ENCODE measurements at regions not wholly inside any gene's neighbourhood (a gene's known extent, or its start where the extent isn't known, plus 50 kb on each side); places are given as distances from the start of the nearest gene placed in this dataset.
"Not testable (repeated sequence)": the region's sequence is repeated elsewhere in the genome, so short reads cannot be mapped to it uniquely, and the experiment has no call there.

DNA sequence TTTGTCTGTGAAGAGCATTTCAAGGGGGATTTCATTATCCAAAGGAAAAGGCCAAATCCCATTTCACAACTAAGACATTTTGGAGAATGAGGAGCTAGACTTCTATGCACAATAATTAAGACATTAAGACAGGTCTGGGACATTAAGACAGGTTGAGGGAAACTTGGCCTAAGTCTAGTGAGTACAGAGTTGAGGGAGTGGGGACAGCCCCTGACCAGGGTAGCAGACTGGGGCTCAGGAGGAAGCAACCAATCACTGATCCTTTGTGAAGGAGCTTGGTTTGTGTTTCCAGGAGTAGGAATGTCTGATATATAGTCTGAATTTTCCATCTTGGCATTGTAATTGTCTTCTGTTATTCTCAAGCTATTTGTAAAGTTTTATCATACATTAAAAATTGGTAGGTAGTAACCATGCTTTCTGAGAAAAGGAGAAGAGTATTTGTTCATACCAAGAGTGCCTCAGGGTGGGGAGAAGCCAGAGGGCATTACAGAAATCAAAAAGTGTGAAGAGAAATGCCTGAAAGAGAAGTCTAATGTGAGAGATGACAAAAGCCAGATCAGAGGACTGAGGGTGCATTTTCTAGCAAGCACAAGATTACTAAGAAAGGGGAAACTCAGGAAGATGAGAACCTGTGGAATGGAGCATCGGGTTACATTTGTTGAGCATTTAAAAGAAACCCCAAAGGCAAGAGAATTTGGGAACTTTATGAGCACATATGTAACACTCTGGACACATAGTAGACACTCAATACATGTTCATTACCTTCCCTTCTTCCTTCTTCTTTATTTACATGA is 189.3 kb upstream of the PIK3R1 start:
- peak; percentile 77 for DNase-seq (ENCODE audit: low spot score)

DNA sequence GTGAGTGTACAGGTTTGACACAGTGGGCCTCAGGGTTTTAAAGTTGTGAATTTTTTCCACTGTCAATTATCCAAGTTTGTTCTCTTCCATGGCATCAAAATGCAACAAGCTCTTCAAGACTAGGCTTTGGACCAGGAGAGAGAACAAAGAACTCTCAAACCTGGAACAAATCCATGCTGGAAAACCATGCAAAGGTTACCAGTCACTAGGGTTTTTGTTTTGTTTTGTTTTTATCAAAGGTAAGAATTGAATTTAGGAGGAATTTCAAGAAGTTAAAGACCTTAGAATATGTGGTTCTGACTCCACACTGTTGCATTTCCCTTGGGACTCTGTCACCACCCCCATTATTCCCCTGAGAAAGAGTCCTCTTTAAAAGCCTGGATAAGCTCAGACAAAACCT is 191.1 kb upstream of the PIK3R1 start:
- no peak for DNase-seq (ENCODE audit: low spot score)

DNA sequence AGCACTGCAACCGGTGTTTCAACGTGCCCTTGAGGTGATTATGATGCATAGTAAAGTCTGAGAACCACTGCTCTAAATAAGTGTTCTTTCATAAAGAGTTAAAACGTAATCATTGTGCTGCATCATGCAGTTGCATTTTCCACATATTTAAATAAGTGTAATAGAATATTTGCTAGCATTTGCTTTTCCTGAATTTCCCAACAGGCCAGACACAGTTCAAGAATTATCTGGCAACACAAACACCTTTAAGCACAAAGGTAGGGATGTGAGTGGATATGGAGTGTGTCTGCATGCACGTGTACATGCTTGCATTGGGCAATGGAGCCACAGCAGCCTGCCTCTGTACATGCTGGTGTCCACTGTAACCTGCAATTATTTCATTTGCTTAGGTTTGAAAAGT is 193.6 kb upstream of the PIK3R1 start:
- no peak for DNase-seq (ENCODE audit: low spot score)

DNA sequence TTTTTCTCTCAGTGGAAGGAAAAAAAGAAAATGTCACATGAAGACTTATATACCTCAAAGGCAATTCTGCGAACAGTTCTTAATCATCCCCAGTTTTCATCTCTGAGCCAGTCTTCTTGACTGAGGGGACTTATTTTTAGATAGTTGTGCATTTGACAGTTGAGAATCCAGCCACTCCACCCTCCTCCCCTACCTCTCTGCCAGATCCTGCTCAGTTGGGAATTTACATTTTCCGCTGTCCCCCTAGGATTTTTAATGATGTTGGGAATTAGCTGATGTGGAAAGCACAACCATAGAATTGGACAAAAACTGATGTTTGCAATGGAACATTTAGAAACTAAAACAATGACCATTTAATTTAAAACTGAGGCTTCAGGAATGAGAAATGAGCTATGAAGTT is 194.3 kb upstream of the PIK3R1 start:
- peak; percentile 21 for DNase-seq (ENCODE audit: low spot score)

DNA sequence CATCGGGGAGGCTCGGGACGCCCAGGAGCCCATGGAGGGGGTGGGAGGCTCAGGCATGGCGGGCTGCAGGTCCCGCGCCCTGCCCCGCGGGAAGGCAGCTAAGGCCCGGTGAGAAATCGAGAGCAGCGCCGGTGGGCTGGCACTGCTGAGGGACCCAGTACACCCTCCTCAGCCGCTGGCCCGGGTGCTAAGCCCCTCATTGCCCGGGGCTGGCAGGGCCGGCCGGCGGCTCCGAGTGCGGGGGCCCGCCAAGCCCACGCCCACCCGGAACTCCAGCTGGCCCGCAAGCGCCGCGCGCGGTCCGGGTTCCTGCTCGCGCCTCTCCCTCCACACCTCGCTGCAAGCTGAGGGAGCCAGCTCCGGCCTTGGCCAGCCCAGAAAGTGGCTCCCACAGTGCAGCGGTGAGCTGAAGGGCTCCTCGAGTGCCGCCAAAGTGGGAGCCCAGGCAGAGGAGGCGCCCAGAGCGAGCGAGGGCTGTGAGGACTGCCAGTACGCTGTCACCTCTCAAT is 195.0 kb upstream of the PIK3R1 start:
- not testable (repeated sequence) for DNase-seq (ENCODE audit: low spot score)

DNA sequence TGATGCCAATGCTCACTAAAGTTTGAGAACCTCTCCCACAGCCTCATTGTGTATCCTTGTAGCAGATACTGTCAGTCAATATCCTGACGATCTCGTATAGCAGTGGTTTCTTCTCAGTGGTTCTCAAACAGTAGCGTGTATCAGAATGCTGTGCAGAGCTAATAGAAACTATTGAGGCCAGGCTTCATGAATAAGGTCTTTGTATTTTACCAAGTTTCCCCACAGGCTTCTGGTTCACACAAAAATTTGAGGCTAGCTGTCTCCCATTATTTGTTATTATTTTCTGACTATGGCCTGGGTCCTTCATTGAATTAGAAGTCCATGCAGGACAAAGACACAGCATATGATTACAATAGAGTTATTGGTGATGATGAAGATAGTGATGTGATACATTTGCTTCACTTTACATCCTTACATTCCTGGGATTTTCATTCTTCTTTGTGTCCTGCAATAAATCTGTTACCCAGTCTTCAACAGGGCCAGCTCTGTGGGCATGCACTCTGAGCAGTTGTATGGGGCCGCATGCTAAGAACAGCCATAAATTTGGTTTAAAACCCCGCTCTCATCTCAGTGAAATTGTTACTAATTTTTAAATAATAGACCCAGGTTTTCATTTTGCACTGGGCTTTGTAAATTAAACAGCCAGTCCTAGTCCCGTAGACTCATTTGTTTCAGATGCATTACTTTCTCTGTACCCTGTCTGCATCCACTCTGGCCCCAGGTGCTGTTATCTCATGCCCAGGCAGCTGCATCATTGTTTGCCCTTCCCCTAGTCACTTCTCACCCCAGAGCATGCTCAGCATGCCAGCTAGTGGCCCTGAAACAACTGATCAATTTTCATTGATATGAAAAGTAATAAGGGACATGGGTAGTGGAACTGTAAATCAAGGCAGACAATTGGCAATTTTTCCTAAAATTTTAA is 199.9 kb upstream of the PIK3R1 start:
- DNase-seq (ENCODE audit: low spot score) = no peak

DNA sequence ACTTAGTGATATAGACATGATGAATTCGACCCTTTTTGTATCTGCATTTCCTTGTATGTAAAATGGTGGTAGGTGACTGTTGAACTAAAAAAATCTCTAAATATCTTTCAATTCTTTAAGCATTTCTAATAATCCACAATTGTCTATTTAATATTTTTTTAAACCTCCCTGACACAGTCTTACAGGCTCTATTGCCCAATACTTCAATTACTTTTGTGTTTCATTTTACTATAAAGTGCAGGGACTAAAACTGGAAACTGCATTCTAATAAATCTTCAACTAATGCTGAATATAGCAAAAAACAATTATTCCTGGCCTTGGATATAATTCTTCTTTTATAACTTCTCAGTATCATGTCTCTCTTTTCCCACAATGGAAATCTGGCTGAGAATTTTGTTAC is 202.7 kb upstream of the PIK3R1 start:
- DNase-seq (ENCODE audit: low spot score) = no peak

DNA sequence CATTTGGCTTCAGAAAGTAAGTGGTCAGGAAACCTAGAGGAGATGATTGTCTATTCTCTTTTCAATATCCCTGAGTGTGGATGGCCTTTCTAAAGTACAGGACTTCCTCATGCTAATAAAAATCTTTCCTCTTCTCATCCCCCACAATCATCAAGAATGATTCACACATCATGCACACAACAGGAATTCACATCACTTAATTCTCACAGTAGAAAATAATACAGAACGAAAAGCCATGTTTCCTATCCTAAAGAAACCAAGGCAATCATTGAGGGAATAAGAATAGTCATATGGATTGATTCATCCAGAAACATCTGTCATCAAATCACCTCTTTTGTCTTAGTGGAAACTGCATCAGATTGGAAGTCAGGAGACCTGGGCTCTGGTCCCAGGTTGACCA is 203.1 kb upstream of the PIK3R1 start:
- no peak for DNase-seq (ENCODE audit: low spot score)

DNA sequence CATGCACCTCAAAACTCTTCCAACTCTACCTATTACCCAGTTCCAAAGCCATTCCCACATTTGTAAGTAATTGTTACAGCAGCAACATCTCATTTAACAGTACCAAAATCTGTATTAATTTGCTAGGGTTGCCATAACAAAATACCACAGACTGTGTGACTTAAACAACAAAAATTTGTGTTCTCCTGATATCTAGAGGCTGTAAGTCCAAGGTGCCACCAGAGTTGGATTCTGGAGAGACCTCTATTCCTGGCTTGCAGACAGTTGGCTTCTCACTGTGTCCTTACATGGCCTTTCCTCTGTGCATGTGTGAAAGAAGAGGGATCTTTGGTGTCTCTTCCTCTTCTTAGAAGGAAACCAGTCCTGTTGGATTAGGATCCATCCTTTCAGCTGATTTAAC is 203.8 kb upstream of the PIK3R1 start:
- no peak for DNase-seq (ENCODE audit: low spot score)

DNA sequence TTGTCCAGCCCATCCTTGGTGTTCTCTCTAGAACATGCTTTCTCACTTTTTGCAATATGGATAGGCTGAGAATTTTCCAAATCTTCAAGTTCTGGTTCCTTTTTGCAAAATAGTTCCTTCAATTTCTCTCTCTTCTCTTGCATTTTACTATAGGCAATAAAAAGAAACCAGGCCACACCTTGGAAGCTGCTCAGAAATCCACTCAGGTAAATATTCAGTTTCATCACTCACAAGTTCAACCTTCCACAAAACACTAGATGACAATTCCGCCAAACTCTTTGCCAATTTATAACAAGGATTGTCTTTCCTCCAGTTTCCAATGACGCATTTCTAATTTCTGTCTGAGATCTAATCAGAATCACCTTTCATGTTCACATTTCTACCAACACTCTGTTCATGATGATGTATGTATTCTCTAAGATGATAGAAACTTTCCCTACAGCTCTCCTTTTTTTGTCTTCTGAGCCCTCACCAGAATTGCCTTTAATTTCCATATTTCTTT is 204.2 kb upstream of the PIK3R1 start:
- DNase-seq (ENCODE audit: low spot score) = no peak

DNA sequence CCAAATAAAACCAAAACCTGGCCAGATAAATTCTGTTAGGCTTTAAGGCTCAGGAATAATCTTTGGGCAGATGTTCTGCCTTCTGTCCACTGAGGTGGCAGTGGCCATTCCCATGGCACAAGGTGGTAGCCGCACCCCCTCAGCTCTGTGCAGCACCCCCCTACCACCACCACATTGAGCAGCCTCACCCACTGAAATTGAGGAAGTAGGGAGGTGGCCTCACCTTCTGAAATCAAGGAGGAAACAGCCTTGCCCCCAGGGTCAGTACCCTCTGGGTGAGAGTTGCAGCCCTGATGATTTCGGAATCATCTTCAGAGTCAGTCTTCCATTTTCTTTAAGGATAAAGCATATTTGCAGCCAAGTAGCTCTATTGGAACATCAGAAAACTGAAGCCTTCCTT is 204.8 kb upstream of the PIK3R1 start:
- DNase-seq (ENCODE audit: low spot score) = no peak

DNA sequence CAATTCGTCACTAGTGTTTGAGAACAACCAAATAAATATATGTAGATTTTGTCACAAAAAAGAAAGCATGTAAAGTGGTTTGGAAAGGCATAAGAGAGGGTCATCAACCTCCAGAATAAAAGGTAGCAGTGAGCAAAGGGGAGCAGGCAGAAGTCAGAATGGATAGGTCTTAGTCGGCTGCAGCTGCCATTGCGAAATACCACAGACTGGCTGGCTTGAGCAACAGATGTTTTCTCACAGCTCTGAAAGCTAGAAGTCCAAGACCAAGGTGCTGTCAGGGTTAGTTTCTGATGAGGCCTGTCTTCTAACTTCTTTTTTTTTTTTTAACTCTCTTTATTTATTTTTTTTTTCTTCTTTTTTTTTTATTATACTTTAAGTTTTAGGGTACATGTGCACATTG is 208.1 kb upstream of the PIK3R1 start:
- peak; percentile 72 for DNase-seq (ENCODE audit: low spot score)

DNA sequence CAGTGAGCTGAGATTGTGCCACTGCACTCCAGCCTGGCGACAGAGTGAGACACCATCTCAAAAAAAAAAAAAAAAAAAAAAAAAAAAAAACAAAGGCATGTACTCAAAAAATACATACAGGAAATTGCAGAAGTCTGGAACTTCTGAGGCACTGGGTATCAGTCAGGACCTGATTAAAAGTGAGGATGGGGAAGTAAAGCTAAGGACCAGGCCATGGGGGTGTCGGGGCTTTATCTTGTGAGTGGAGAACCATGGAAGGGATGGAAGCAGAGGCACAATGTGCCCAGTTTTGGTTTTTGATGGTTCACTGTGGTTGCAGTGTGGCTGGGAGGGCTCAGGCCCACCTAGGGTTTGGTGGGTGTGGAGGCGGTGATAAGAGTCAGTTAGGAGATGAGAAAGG is 212.7 kb upstream of the PIK3R1 start:
- no peak for DNase-seq (ENCODE audit: low spot score)

DNA sequence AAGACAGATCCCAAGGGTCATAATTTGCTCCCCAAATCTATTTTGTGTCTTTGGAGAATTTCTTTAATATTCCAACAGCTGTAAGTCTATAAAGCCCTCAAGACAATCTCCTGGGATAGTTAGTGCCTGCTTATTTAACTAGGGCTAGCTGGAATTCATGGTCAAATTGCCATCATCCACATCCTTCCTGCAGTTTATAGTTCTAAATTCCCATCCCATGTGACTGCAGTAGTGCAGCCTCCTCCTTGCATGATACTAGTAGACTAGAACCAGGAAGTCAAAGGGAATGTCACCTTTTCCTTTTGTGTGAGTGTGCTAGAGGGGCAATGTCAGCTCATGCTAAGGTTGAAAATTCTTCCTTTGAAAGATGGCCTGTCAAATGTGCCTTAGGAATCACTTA is 214.8 kb upstream of the PIK3R1 start:
- DNase-seq (ENCODE audit: low spot score) = no peak

DNA sequence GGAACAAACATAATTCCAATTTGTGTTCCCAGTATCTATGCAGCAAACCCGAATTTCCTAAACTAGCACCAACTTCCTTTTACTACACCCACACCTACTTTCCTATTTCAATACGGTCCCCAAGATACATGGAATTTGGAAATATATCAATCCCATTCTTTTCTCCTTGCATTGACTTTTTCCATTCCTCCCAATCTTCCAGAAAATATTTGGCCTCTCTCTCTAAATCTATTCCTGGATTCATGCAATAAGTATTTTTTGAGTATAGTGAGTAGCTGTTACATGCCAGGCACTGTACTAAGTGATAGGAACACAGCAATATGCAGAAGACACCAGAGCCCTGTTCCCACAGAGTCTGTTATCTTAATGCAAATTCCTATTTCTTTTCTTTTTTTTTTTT is 216.2 kb upstream of the PIK3R1 start:
- no peak for DNase-seq (ENCODE audit: low spot score)

DNA sequence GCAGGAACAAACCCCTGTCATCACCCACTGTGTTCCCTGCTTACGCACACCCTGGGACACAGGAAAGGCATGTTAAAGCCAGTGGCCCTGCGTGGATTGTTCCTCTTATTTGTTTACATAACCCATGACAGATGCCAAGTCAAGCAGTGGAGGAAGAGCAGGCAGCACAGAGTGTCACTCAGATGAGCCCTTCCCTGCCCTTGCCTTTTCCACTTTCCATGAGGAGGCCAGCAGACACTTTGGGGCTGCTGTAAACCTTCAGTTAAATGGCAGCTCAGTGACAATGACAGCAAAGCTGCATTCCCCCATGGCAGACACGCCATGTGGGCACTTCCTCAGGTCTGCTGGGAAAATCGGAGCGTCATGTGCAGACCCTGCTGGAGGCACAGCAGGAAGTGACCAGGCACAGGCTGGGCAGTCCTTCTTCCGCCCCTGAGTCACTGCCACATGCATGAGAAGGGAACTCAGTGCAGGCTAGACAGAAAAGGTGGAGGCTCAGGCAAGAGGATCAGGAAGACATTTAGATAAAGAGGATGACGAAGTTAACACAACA is 216.8 kb upstream of the PIK3R1 start:
- peak; percentile 24 for DNase-seq (ENCODE audit: low spot score)

DNA sequence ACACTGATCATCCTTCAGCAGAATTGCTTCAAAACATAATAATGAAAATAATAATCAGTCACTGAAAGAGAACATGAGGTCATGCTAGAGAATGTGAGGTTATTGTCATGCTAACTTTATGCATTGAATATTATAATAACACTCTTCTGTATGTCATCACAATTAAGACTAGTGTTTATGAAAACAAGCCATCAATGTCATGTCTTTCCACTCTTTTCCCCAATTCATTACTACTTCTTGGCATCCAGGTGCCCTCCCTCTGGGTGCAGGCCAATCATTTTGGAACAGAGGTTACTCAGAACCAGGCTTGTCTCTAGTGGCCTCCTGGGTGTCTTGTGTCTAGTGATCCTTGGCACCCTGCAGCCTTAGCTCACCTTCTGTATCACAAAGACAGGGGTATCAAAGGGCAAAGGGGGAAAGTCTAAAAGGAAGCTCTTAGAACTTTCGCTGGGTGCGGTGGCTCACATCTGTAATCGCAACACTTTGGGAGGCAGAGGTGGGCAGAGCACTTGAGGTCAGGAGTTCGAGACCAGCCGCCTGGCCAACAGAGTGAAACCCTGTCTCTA is 217.6 kb upstream of the PIK3R1 start:
- no peak for DNase-seq (ENCODE audit: low spot score)

DNA sequence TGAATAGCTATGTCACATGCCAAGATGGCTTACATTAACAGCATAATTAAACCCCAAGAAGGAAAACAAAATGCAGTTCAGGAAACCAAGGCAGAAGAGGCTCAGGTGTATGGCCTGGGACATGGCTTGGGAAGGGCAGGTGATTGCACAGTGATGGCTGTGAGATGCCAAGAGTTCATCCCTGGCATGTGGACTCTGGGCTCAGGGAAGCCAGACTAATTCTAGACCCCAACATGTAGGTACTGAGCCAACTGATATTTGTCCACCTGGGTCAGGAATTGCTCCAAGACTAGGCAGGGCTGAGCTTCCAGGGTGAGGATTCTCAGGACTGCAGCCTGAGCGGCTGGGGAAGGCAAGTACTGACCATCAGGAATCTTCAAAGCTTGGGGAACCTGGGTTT is 218.4 kb upstream of the PIK3R1 start:
- DNase-seq (ENCODE audit: low spot score) = no peak

DNA sequence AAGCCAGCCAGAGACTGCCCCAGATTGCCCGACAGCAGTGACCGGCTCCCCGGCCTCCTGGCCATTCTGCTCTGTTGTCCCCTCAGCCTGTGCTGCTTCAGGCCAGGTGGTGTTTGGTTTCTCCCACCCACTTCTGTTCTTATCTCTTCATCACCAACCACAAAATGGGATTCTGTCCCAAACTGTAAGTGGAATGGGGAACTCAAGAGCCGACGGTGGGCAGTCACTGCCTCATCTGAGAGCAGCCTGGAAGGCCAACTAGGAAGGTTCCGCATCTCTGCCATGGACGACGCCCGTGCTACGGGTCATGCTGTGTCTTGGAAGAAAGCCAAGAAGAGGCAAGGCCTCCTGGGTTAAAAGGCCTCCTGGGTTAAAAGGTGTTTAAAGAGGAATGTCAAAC is 219.0 kb upstream of the PIK3R1 start:
- no peak for DNase-seq (ENCODE audit: low spot score)

DNA sequence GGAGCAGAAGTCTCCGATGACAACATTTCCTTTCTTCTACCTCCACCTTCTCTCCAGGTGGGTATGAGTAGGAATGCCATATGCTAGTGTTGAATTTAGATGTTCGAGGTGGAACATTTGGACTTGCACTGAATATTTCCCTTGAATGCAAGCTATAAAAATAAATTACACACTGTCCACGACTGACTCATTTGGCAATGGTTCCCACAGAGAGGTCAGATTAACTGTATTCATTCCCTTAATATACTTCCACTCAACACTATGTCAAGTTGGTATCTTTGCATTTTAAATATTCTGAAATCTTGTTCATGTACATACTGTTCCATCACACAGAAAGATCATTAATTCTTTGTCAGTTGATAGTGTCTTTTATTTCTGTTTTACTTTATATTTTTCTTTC is 222.6 kb upstream of the PIK3R1 start:
- peak; percentile 11 for DNase-seq (ENCODE audit: low spot score)

DNA sequence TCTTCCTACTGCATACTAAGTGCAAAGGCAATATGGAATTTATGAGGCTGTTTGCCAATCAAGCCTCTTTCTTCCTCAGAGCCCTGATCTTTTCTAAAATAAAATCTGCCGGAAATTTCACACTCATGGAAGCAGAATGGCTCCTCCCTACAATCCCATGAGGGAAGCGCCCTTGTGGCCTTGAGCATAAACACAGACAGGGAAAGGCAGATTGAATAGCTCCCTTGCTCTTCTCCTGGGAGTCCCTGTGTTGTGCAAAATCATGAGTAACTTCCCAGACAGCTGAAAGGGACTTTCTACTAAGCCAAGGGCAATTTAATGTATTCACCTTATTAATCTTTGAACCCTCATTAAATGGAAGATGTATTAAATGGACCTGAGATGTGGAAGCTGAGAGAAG is 226.1 kb upstream of the PIK3R1 start:
- no peak for DNase-seq (ENCODE audit: low spot score)

DNA sequence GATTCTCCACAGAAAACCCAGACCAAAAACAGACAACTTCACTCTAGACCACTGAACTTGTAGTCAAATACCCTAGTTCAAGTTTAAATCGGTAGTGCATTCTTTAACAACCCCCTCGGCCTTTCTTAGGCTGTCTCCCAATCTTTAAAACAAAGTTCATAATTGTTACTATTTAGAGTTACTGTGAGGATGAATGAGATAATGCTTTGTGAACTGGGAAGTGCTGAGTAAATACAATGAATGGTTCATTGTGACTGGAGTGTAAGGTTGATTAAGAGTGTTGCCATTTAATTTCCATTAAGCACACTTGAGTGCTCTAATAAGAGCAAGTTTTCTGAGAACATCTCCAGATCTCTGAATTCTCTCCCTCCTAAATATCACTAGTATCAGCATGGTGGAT is 228.8 kb upstream of the PIK3R1 start:
- no peak for DNase-seq (ENCODE audit: low spot score)

All from umbilical cord (tissue), 1 donor.